ENCODE measurements at regions not wholly inside any gene's neighbourhood (a gene's known extent, or its start where the extent isn't known, plus 50 kb on each side); places are given as distances from the start of the nearest gene placed in this dataset.

GRCh38 chr5:54851449-54851848 is 133.9 kb downstream of the ESM1 start:
- DNase-seq = no peak

GRCh38 chr5:54848581-54848980 is 136.8 kb downstream of the ESM1 start:
- DNase-seq = no peak

GRCh38 chr5:54845567-54845941 is 139.8 kb downstream of the ESM1 start:
- no peak for DNase-seq

GRCh38 chr5:54844905-54845566 is 140.4 kb downstream of the ESM1 start:
- no peak for DNase-seq

GRCh38 chr5:54844266-54844665 is 141.1 kb downstream of the ESM1 start:
- DNase-seq = no peak

GRCh38 chr5:54841481-54841880 is 143.9 kb downstream of the ESM1 start:
- no peak for DNase-seq

- peak in 1 of 2 experiments; percentile 0 for DNase-seq
Observed at GRCh38 chr5:54838843-54839242, 146.6 kb downstream of the ESM1 start.

- no peak for DNase-seq
Observed at GRCh38 chr5:54837981-54838380, 147.4 kb downstream of the ESM1 start.

- no peak for DNase-seq
Observed at GRCh38 chr5:54837093-54837492, 148.3 kb downstream of the ESM1 start.

GRCh38 chr5:54835647-54836046 is 149.7 kb downstream of the ESM1 start:
- DNase-seq = no peak

- DNase-seq = no peak
Observed at GRCh38 chr5:54834121-54834842, 151.1 kb downstream of the ESM1 start.

- no peak for DNase-seq
Observed at GRCh38 chr5:54833590-54833989, 151.8 kb downstream of the ESM1 start.

GRCh38 chr5:54832858-54833257 is 152.5 kb downstream of the ESM1 start:
- DNase-seq = no peak

- DNase-seq = no peak
Observed at GRCh38 chr5:54832045-54832444, 153.3 kb downstream of the ESM1 start.

- no peak for DNase-seq
Observed at GRCh38 chr5:54831233-54831632, 154.2 kb downstream of the ESM1 start.

- DNase-seq = no peak
Observed at GRCh38 chr5:54829676-54830535, 155.5 kb downstream of the ESM1 start.

GRCh38 chr5:54829102-54829501 is 156.3 kb downstream of the ESM1 start:
- DNase-seq = no peak

GRCh38 chr5:54828151-54828550 is 157.2 kb downstream of the ESM1 start:
- peak; percentile 34 to 66 for DNase-seq

GRCh38 chr5:54825005-54825404 is 160.4 kb downstream of the ESM1 start:
- no peak for DNase-seq

GRCh38 chr5:54823006-54823405 is 162.4 kb downstream of the ESM1 start:
- no peak for DNase-seq

GRCh38 chr5:54822324-54822687 is 163.1 kb downstream of the ESM1 start:
- DNase-seq = no peak

GRCh38 chr5:54821445-54822323 is 163.7 kb downstream of the ESM1 start:
- DNase-seq = no peak

Measured in NCI-H1930 (cell line).